B cell (primary cell): ENCODE measurements at regions not wholly inside any gene's neighbourhood (a gene's known extent, or its start where the extent isn't known, plus 50 kb on each side); places are given as distances from the start of the nearest gene placed in this dataset.

ENCODE experiments used
- EZH2 ChIP-seq: IDR thresholded peaks from 2 replicates; pipeline ENCODE4 v1.6.1; 2012; ENCODE audit warnings: borderline replicate concordance, low read depth, mild to moderate bottlenecking, moderate library complexity, low read length; ENCODE audit not compliant: insufficient read depth, poor library complexity, severe bottlenecking
- TF ChIP-seq, protein P1 (sequence below): fragments of 200-600 bp; IDR thresholded peaks from one replicate; pipeline ENCODE4 v1.8.0; 2022; ENCODE audit warnings: antibody characterized with exemption, mild to moderate bottlenecking

DNA sequence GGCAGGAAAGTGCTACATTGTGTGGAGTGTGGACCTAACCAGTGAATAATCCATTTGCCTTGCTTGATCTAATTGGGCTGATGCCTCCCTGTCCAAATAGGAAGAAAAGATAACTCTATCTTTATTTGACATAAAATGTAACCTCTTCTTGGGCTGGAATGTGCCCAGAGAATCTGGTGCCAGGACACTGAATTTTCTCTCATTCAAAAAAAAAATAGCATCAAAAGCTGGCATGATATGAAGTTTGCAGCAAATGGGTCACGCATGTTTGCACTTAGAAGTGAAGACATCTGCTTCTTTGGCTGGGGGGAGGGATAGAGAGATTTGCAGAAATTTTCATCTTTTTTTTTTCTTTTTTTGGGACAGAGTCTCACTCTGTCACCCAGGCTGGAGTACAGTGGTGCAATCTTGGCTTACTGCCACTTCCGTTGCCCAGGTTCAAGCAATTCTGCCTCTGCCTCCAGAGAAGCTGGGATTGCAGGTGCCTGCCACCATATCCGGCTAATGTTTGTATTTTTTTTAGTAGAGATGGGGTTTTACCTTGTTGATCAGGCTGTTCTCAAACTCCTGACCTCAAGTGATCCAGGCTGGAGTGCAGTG is 478.2 kb upstream of the EEF2KMT start:
- TF ChIP-seq, protein P1, sequence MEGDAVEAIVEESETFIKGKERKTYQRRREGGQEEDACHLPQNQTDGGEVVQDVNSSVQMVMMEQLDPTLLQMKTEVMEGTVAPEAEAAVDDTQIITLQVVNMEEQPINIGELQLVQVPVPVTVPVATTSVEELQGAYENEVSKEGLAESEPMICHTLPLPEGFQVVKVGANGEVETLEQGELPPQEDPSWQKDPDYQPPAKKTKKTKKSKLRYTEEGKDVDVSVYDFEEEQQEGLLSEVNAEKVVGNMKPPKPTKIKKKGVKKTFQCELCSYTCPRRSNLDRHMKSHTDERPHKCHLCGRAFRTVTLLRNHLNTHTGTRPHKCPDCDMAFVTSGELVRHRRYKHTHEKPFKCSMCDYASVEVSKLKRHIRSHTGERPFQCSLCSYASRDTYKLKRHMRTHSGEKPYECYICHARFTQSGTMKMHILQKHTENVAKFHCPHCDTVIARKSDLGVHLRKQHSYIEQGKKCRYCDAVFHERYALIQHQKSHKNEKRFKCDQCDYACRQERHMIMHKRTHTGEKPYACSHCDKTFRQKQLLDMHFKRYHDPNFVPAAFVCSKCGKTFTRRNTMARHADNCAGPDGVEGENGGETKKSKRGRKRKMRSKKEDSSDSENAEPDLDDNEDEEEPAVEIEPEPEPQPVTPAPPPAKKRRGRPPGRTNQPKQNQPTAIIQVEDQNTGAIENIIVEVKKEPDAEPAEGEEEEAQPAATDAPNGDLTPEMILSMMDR = no peak
- TF ChIP-seq EZH2 = no peak
